GM19467 (cell line): ENCODE measurements at regions not wholly inside any gene's neighbourhood (a gene's known extent, or its start where the extent isn't known, plus 50 kb on each side); places are given as distances from the start of the nearest gene placed in this dataset.
"Not testable (repeated sequence)": the region's sequence is repeated elsewhere in the genome, so short reads cannot be mapped to it uniquely, and the experiment has no call there.

Experiments
- ATAC-seq: cut with Tn5 transposase; IDR thresholded peaks from one replicate; pipeline ENCODE4 v1.9.1; 2021; ENCODE audit warnings: mild to moderate bottlenecking, moderate library complexity; ENCODE audit not compliant: unreplicated experiment

- no peak for ATAC-seq
These were observed 154.6 kb upstream of the ZNF267 start for GRCh38 chr16:31718998-31719397.

- no peak for ATAC-seq
These were observed 146.1 kb upstream of the ZNF267 start for GRCh38 chr16:31727553-31727952.

GRCh38 chr16:31734265-31734664 is 139.3 kb upstream of the ZNF267 start:
- no peak for ATAC-seq

- ATAC-seq = not testable (repeated sequence)
These were observed 128.5 kb upstream of the ZNF267 start for GRCh38 chr16:31745098-31745497.

- no peak for ATAC-seq
These were observed 127.7 kb upstream of the ZNF267 start for GRCh38 chr16:31745900-31746299.

- no peak for ATAC-seq
These were observed 118.5 kb upstream of the ZNF267 start for GRCh38 chr16:31754998-31755615.

GRCh38 chr16:31764103-31764502 is 109.5 kb upstream of the ZNF267 start:
- no peak for ATAC-seq

- no peak for ATAC-seq
These were observed 106.3 kb upstream of the ZNF267 start for GRCh38 chr16:31767267-31767666.

- ATAC-seq = no peak
These were observed 93.3 kb upstream of the ZNF267 start for GRCh38 chr16:31780342-31780741.

GRCh38 chr16:31785126-31785525 is 88.5 kb upstream of the ZNF267 start:
- no peak for ATAC-seq

GRCh38 chr16:31807086-31807485 is 66.5 kb upstream of the ZNF267 start:
- no peak for ATAC-seq

- no peak for ATAC-seq
These were observed 62.7 kb upstream of the ZNF267 start for GRCh38 chr16:31810863-31811262.

GRCh38 chr16:31816141-31816540 is 57.5 kb upstream of the ZNF267 start:
- ATAC-seq = not testable (repeated sequence)

GRCh38 chr16:31819386-31819785 is 54.2 kb upstream of the ZNF267 start:
- no peak for ATAC-seq

GRCh38 chr16:31819948-31820347 is 53.7 kb upstream of the ZNF267 start:
- ATAC-seq = no peak
